GM12891 (cell line): ENCODE measurements at regions not wholly inside any gene's neighbourhood (a gene's known extent, or its start where the extent isn't known, plus 50 kb on each side); places are given as distances from the start of the nearest gene placed in this dataset.

Source experiments
- DNase-seq: peaks from one replicate; pipeline ENCODE4 v3.0.0; 2011; ENCODE audit warnings: low spot score; ENCODE audit not compliant: insufficient read length
- FAIRE-seq: peaks from 2 replicates; lab custom pipeline; 2011; peaks lifted over from hg19 to GRCh38; lab: Jason Lieb, UNC
- PAX5 ChIP-seq: IDR thresholded peaks from 2 replicates; pipeline ENCODE4 v1.6.1; 2011; ENCODE audit warnings: low read length, moderate library complexity, mild to moderate bottlenecking; ENCODE audit not compliant: insufficient read depth, severe bottlenecking
- POLR2A ChIP-seq: IDR thresholded peaks from 2 replicates; pipeline ENCODE4 v1.6.1; 2011; ENCODE audit warnings: low read depth, low read length, control low read depth
- POLR2AphosphoS5 ChIP-seq: IDR thresholded peaks from 2 replicates; pipeline ENCODE4 v1.6.1; 2011; ENCODE audit warnings: low read depth, low read length, control low read depth
- POU2F2 ChIP-seq: IDR thresholded peaks from 2 replicates; pipeline ENCODE4 v1.6.1; 2011; ENCODE audit warnings: low read depth, mild to moderate bottlenecking, control low read depth, low read length, moderate library complexity
- SPI1 ChIP-seq: IDR thresholded peaks from 2 replicates; pipeline ENCODE4 v1.6.1; 2011; ENCODE audit warnings: low read depth, low read length, control low read depth
- TAF1 ChIP-seq: IDR thresholded peaks from 2 replicates; pipeline ENCODE4 v1.6.1; 2011; ENCODE audit warnings: low read depth, low read length, control low read depth

- FAIRE-seq (no peak), DNase-seq (no peak)
- no peak for TF ChIP-seq POLR2AphosphoS5
Observed at GRCh38 chr1:69312055-69312732, 255.5 kb upstream of the LRRC7 start.

- TF ChIP-seq TAF1 (no peak), POLR2AphosphoS5 (no peak), PAX5 (no peak), POU2F2 (no peak), POLR2A (no peak), SPI1 (no peak)
- no peak for FAIRE-seq
Observed at GRCh38 chr1:69313118-69313517, 254.6 kb upstream of the LRRC7 start.

DNA sequence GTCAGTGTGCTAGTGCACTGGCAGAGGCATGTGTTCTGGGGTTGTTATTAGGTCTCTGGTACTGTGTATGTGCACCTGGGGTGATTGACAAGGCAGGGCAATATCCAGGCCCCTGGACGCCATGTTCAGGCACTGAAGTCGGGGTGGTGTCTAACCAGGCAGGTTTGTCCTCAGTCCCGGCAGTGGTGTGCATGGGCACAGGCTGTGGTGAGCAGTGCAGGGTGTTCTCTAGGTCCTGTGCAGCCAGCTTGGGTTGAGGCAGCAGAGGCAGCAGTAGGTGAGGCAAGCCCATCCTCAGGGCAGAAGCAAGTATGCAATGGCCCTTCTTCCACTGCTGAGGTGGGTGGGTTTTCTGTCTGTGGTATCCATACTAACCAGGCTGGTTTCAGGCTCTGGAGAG, 252.3 kb upstream of the LRRC7 start:
- FAIRE-seq (no peak), DNase-seq (no peak)
- TF ChIP-seq POU2F2 (no peak), POLR2A (no peak), POLR2AphosphoS5 (no peak), PAX5 (no peak), SPI1 (no peak), TAF1 (no peak)

More at GRCh38 chr1:69313118-69313517, 254.6 kb upstream of the LRRC7 start:
- no peak for DNase-seq

DNA sequence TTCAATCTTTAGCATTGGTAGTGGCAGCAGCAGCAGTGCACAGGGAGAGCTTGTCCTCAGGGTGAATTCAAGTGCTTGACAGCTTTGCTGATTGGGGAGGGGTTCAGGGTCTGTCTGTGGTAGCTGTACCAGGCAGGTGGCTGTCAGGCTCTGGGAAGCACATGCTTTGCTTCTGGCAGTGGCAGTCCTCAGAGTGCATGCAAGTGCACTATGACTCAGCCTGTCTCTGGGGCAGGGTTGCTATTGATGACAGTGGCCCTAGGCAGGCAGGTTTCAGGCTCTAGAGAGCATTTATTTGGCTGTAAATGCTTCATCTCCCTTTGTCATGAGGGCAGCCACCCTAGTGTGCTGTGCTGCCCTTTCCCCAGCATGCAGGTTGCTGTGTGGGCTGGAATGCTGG, 251.9 kb upstream of the LRRC7 start:
- TF ChIP-seq POLR2AphosphoS5 (no peak), SPI1 (no peak), POLR2A (no peak), PAX5 (no peak), POU2F2 (no peak), TAF1 (no peak)
- no peak for DNase-seq
- FAIRE-seq = no peak

GRCh38 chr1:69319287-69319686, 248.4 kb upstream of the LRRC7 start:
- TF ChIP-seq POLR2AphosphoS5 (no peak), PAX5 (no peak), SPI1 (no peak), POU2F2 (no peak), TAF1 (no peak), POLR2A (no peak)
- no peak for FAIRE-seq
- no peak for DNase-seq

- FAIRE-seq (peak; percentile 73), DNase-seq (no peak)
- TF ChIP-seq SPI1 = peak; percentile 95
- TF ChIP-seq POLR2A = no peak
- no peak for TF ChIP-seq POU2F2
- TF ChIP-seq PAX5 = no peak
- no peak for TF ChIP-seq TAF1
- TF ChIP-seq POLR2AphosphoS5 = no peak
Observed at GRCh38 chr1:69320757-69321211, 246.9 kb upstream of the LRRC7 start.

DNA sequence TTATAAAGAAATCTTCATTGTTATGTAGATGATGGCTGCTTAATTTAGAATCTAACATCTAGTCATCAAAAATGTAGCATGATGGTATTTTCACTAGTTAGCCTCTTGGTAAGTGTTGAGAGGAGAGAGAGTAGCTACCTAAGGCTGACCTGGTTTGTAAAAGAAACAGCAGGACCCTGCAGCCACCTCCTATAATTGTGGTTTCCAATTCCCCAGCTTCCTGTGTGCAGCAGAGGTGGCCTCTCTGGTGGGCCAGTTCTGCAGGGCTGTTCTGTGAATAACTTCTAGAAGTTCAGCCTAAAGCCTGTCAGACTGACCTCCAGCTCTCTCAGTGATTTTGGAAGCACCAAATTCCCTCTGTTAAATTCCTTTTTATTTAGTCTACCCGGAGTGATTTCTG, 246.4 kb upstream of the LRRC7 start:
- FAIRE-seq = no peak
- DNase-seq = no peak
- TF ChIP-seq PAX5 = no peak
- no peak for TF ChIP-seq TAF1
- no peak for TF ChIP-seq POU2F2
- no peak for TF ChIP-seq SPI1
- TF ChIP-seq POLR2AphosphoS5 = no peak
- TF ChIP-seq POLR2A = no peak

DNA sequence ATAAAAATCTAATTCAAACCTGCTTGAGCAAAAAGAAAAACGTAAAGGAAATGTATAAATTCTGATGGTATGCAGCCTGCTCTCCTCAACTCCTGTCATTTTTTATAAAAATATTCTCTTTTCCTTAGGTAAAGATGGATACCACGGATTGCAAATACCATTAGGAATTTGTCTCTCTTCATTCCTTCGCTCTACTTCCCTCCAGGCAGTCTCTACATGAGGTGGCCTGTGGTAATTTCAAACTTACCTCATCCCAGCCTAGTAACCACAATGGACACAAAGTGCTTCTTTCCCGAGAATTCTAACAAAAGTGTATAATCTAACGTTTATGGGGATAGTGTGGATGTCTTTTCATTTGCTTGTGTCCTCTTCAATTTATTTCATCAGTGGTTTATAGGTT, 239.5 kb upstream of the LRRC7 start:
- no peak for FAIRE-seq
- no peak for DNase-seq
- TF ChIP-seq TAF1 = no peak
- TF ChIP-seq SPI1 = no peak
- TF ChIP-seq POLR2A = no peak
- TF ChIP-seq PAX5 = no peak
- TF ChIP-seq POLR2AphosphoS5 = no peak
- no peak for TF ChIP-seq POU2F2

DNA sequence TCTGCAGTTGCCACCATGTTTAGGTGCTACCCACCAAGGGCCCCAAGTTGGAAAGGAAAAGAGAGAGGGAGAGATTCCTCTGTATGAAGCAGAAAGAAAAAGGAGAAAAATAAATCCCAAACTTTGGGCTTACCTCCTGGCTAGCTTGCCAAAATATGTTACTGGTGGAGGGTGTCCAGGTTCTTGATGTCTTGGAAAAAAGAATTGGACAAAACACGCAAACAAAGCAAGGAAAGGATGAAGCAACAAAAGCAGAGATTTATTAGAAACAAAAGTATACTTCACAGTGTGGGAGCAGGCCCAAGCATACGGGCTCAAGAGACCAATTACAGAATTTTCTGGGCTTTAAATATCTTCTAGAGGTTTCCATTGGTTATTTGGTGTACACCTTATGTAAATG, 204.5 kb upstream of the LRRC7 start:
- DNase-seq = no peak
- FAIRE-seq = no peak
- TF ChIP-seq SPI1 (no peak), POLR2AphosphoS5 (no peak), POU2F2 (no peak), TAF1 (no peak), PAX5 (no peak), POLR2A (no peak)

DNA sequence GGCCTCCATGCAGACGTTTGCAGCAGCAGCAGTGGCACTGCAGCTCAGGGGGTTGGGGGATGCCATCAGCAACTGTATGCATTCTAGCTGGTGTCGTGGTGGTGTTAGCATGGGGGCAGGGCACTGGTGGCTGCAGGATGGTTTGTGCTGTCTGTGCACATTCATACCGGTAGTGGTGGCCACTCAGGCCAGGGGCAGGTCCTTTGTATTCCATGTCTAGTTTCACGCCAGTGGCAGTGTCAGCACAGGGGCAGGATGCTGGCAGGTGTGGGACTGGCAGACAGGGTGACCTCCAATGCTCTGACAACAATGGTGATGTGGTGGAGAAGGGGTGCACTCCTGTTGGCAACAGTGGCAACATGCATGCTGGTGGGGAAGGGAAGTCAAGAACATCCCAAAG, 194.2 kb upstream of the LRRC7 start:
- no peak for DNase-seq
- TF ChIP-seq PAX5 (no peak), SPI1 (no peak), POLR2A (no peak), TAF1 (no peak), POLR2AphosphoS5 (no peak), POU2F2 (no peak)
- no peak for FAIRE-seq
